ENCODE measurements at regions not wholly inside any gene's neighbourhood (a gene's known extent, or its start where the extent isn't known, plus 50 kb on each side); places are given as distances from the start of the nearest gene placed in this dataset.
"Not testable (repeated sequence)": the region's sequence is repeated elsewhere in the genome, so short reads cannot be mapped to it uniquely, and the experiment has no call there.

- no peak for DNase-seq
These were observed 211.0 kb downstream of the CYRIA start for GRCh38 chr2:16454621-16455020.

DNA sequence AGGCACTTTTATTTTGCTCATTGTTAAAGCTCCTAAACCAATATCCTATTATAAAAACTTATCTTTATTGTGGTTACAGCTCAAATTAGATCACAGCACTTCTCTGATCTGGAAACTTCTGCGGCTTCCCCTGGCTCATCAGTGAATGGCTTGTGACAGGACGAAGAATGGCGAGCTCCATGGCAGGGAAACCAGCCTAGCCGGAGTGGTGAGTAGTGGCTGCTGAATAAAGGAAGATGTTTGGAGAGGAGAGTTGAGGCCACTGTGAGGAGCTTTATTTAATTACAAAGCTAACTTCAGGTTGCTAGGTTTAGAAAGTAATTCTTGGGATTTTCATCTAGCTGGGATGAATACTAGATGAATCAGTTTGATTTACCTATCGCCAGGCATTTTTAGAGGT is 213.5 kb downstream of the CYRIA start:
- no peak for DNase-seq

DNA sequence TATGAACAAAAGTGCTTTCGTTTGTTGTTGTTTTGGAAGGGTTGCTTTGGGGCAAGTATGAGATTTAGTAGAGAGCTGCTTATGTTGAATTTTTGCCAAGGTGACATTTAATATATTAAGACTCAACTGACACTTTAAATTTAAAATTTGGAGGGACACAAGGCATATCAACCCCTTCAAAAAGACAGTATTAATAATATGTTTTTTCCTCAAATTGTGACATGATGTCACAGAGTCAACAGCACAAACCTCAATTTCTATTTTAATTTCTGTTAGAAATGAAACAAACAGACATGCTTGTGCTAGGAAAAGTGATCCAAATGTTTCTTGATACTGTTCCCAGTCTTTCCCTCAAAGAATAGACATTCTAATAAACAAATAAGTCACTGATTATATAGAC is 218.9 kb downstream of the CYRIA start:
- no peak for DNase-seq

GRCh38 chr2:16442971-16443370 is 222.7 kb downstream of the CYRIA start:
- no peak for DNase-seq

DNA sequence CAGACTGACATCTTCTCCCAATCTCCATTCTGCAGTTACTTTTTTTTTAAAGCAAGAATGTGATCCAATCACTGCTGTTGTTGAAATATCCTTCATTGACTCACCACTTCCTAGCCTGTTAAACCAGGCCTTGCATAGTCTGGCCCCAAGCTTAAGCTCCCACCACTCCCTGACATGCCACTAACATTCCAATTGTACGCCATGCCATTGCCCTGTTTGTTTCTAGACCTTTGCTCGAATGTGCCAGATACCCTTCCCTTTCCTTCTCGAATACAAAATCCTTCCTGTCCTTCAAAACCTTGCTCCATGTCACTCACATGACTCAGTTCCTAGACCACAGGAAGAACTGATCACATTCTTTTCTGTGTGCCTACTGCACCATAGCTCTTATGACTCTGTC is 224.2 kb downstream of the CYRIA start:
- DNase-seq = peak; percentile 85

GRCh38 chr2:16440898-16441297 is 224.7 kb downstream of the CYRIA start:
- DNase-seq = no peak

DNA sequence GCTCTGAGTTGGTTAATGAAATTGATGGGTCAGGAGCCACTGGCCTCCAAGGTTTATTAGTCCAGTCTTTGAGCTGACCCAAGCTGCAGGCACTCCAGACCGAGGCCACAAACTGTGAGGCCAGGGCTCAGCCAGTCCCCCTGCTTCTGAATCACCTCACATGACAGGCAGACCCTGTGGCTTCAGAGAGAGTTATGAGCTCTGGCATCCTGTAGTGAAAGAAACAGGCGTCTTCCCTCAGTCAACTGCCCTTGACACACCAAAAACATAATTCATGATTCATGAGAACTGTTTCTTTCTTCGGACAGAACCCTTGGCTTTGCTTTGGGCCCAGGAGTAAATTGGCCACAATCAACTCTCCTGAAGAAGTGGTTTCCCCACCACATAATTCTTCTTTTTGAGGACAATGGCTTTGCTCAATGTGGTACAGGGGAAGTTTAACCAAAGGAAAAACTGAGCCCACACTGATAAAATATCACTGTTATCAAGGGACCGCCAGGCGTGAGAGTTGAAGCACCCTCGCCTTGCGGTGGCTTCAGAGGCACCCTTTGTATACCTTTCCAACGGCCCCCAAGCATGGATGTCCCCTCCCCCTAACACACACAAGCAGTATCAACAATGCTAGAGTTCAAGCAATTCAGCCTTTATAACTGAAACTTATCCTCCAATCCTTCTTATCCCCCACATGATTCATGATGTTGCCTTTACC is 226.9 kb downstream of the CYRIA start:
- peak; percentile 72 for DNase-seq

DNA sequence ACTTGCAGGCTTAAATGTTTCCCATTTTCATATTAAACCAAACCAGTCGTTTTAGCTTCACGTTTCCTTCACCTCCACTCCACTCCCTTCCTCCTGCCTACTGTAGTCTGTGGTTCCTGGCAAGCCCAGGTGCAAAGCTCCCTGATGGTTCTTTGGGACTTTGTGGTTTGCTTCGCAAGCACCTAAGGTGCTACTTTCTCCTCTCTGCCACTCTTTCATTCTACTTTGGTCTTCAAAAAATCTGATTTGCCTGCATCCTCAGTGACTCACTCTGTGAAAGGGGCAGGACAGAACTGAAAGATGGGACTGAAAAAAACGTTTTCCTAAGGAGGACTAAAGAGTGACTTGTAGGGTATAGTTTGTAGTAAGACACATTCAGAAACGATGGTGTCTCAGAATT is 228.4 kb downstream of the CYRIA start:
- DNase-seq = no peak

DNA sequence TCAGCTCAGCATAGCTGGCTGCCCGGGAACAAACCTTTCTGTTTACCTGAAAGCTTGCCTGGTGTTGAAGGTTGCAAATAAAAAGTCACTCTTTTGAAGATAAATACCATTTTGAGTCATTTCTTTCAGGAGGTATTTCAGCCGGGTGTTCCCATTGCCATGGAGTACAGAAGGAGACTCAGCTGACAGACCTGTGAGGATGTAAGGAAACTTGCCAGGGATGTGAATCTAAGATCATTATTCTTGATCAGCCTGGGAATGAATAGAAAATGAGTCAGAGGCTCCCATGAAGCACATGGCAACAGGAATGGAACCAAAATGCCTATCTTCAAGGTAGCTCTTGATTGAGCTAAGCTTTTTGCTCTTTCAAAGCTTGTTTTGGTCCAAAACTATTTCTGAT is 231.2 kb downstream of the CYRIA start:
- no peak for DNase-seq

- DNase-seq = no peak
These were observed 234.8 kb downstream of the CYRIA start for GRCh38 chr2:16430846-16431245.

GRCh38 chr2:16429431-16430145 is 236.0 kb downstream of the CYRIA start:
- no peak for DNase-seq

DNA sequence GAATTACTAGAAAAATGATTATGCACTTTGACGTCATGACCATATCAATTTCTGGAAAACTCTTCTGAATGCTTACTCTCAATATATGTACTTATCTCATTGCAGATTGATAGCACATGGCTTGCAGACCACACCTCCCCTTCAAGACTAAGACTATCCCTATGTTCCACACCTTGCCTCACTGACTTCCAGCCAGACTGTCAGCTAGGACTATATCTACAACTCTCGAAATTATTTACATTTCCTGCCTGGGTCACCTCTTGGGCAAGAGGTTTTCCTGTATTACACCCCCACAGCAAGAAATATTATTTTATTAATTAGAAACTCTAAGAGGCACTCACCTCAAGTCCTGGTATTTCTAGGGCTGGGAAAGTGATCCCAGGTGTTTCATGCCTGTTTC is 236.6 kb downstream of the CYRIA start:
- DNase-seq = no peak

- peak; percentile 95 for DNase-seq
These were observed 239.9 kb downstream of the CYRIA start for GRCh38 chr2:16425462-16426336.

DNA sequence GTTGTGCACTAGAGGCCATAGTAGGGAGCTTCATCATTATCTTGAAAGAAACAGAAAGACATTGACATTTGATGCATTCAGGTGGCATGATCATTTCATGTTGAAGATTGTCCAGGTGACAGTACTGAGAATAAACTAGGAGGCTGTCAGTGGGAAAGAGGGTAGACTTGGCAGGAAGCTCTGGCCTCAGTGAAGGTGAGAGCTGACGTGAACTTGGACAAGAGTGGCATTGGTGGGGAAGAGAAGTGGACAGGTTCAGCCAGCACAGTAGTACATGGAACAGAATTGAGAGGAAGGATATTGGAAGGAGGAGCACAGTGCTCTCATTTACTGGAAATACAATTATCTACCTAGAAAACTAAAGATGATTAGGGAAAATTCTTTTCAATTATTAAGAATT is 245.2 kb downstream of the CYRIA start:
- no peak for DNase-seq

DNA sequence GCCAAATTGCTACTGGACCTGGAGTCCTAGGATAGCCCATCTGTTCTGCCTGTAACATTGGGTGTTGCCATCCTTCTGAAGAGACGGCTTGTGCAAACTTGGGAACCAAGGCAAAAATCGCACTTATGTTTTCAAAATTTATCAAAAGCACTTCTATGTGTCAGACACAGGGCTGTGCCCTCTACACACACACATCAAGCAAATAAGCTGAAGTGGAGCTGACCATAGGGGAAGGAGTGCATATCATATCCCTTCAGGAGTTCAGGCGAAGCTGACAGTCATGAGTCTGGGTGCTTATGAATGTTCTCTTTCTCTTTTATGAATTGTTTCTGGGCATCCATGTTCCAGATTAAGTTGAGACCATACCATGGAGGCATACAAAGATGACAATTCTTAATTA is 247.9 kb downstream of the CYRIA start:
- DNase-seq = no peak

- DNase-seq = no peak
These were observed 249.0 kb downstream of the CYRIA start for GRCh38 chr2:16416651-16417050.

DNA sequence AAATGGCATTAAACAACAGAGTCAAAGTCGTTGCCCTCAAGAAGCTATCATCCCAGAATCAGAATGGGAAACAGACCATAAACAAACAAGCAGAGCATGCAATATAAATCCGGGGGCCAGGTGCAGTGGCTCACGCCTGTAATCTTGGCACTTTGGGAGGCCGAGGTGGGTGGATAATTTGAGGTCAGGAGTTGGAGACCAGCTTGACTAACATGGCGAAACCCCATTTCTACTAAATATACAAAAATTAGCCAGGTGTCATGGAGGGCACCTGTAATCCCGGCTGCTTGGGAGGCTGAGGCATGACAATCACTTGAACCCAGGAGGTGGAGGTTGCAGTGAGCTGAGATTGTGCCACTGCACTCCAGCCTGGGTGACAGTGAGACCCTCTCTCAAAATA is 249.8 kb downstream of the CYRIA start:
- not testable (repeated sequence) for DNase-seq

DNA sequence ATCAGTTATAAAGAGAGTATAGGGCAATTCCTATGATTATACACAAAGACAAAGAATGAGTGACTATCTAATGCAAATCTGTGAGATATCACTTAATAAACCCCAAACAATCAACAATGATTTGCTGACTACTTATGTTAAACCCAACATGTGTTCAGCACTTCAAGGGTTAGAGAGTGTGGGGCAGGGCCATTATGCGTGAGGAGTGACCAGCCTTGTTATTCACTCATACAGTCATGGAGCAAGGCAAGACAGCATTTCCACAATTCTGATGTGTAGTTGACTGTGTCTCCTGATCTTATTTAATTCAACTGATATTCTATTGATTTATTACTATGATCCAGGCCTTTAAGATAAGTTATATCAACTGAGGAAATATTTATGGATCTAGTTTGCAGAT is 251.7 kb downstream of the CYRIA start:
- DNase-seq = no peak

DNA sequence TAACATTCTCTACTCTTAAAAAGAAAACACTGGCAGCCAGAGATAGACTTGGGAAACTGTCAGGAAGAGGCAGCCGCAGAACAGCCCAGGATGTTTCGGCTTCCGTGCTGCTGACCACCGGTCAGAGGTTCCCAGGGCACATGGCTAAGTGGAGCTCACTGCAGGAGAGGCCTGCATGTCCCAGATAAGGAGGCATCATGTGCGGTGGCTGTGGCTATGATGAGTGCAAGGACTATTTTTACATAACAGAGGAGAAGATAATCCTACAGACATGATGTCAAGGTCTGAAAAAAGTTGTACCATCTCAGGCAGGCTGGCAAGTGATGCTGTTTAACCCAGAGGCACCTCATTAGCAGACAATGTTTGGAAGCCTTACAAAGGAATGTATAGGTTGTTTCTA is 252.3 kb downstream of the CYRIA start:
- DNase-seq = peak; percentile 56

- no peak for DNase-seq
These were observed 253.2 kb downstream of the CYRIA start for GRCh38 chr2:16412321-16413030.

- no peak for DNase-seq
These were observed 253.8 kb downstream of the CYRIA start for GRCh38 chr2:16411788-16412187.

- DNase-seq = no peak
These were observed 255.8 kb downstream of the CYRIA start for GRCh38 chr2:16409849-16410248.

DNA sequence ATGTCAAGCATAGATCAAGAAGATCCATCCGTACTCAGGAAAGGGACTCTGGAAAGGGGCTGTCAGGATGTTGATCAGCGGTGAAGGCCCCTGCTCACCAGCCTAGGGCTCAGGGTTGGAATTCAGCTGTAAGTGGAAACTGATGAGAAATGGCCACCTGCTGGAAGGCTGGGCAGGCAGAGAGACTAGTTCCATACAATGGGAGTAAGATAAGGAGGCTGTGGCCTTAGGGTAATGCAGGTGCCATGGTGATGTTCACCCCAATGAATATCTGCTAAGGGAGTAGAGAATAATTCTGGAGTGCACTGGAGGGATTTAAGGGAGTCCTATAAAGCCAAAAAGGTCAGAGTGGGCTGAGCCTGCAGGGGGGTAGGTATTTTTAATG is 256.6 kb downstream of the CYRIA start:
- no peak for DNase-seq
